ENCODE measurements at regions not wholly inside any gene's neighbourhood (a gene's known extent, or its start where the extent isn't known, plus 50 kb on each side); places are given as distances from the start of the nearest gene placed in this dataset.

- TF ChIP-seq CTCF (IDR thresholded peaks at IDR 0.05 in 2 of 3, conservative IDR thresholded peaks at IDR 0.05 in 1 of 3; ENCODE audit: borderline replicate concordance in 1 of 3, insufficient read depth in 1 of 3, low read depth in 2 of 3, low read length in 2 of 3) (no peak), ZNF274 (IDR thresholded peaks at IDR 0.05; ENCODE audit: low read depth, low read length) (no peak), REST (IDR thresholded peaks at IDR 0.05; ENCODE audit: low read depth) (no peak), ZFX (IDR thresholded peaks at IDR 0.05) (no peak), POLR2A (IDR thresholded peaks at IDR 0.05; ENCODE audit: borderline replicate concordance, extremely low read depth, insufficient read depth, insufficient read length) (no peak)
Observed at GRCh38 chr14:40796168-40796567, 810.5 kb upstream of the LRFN5 start.
